K562 (cell line): ENCODE measurements at regions not wholly inside any gene's neighbourhood (a gene's known extent, or its start where the extent isn't known, plus 50 kb on each side); places are given as distances from the start of the nearest gene placed in this dataset.

Experiments used
- ATAC-seq: fragments of 200-7000 bp; cut with Tn5 transposase; 3 replicates; pipeline ENCODE4 v1.9.1; 2020; ENCODE audit warnings: moderate library complexity
- BruUV-seq: library from RNA; stranded (reverse); fragments of 400-500 nt; replicated peaks from 2 replicates; lab custom pipeline; 2021; lab: Mats Ljungman, UMichigan
- CTCF ChIA-PET: fragments of 300-600 bp; formaldehyde crosslinking; extraction: SDS; loops from one replicate; lab custom pipeline; 2021; ENCODE audit warnings: low intra/inter-chr PET ratio; lab: Yijun Ruan, JAX
- POLR2A ChIA-PET: fragments of 300-600, 350-650 bp; sonication (Branson Sonifier 250); formaldehyde crosslinking; extraction: SDS; loops from one replicate; lab custom pipeline; 2021; ENCODE audit warnings: antibody characterized with exemption, inconsistent platforms; lab: Yijun Ruan, JAX
- DNase-seq, 4 experiments: peaks; one replicate each; pipeline versions ENCODE4 v3.0.0 to v3.0.0-alpha.2; 2011 to 2018; ENCODE audit warnings: low spot score in 3 of 4, mixed read lengths in 3 of 4; ENCODE audit errors: extremely low read depth in 1 of 4
- FAIRE-seq: peaks from 2 replicates; lab custom pipeline; 2011; peaks lifted over from hg19 to GRCh38; lab: Jason Lieb, UNC
- H2AFZ ChIP-seq: 2 replicates; pipeline ENCODE4 v1.6.0; 2011; ENCODE audit warnings: low read depth, low read length, control low read depth, inconsistent platforms
- H3K27ac ChIP-seq: fragments of 200-600 bp; 3 replicates; pipeline ENCODE4 v1.8.0; 2011; ENCODE audit warnings: low read depth, mild to moderate bottlenecking, control low read depth, inconsistent platforms, low read length, moderate library complexity, mixed read lengths; ENCODE audit errors: extremely low read depth
- H3K27me3 ChIP-seq, 2 experiments: fragments of 300-600 bp in 1 of 2; 2 replicates in 1 of 2; 3 replicates in 1 of 2; pipeline versions ENCODE4 v1.6.0 to v1.8.0; 2011; ENCODE audit warnings: inconsistent platforms in 2 of 2, low read length in 2 of 2, mild to moderate bottlenecking in 1 of 2, mixed read lengths in 1 of 2, moderate library complexity in 1 of 2; ENCODE audit not compliant: control insufficient read depth in 2 of 2, insufficient read depth in 2 of 2
- H3K36me3 ChIP-seq: fragments of 300-600 bp; 3 replicates; pipeline ENCODE4 v1.8.0; 2011; ENCODE audit warnings: mild to moderate bottlenecking, low read length, inconsistent platforms; ENCODE audit not compliant: control insufficient read depth, insufficient read depth
- H3K4me1 ChIP-seq, 2 experiments: fragments of 200-600 bp in 1 of 2; replicated peaks in 1 of 2; 2 replicates in 1 of 2; 3 replicates in 1 of 2; pipeline versions ENCODE4 v1.5.1 to v1.8.0; 2011; ENCODE audit warnings: inconsistent platforms in 2 of 2, low read length in 2 of 2, mild to moderate bottlenecking in 1 of 2, mixed read lengths in 1 of 2, moderate library complexity in 1 of 2; ENCODE audit not compliant: control insufficient read depth in 2 of 2, insufficient read depth in 2 of 2
- H3K4me2 ChIP-seq: 2 replicates; pipeline ENCODE4 v1.6.1; 2011; ENCODE audit warnings: low read length, control low read depth, inconsistent platforms, mixed read lengths; ENCODE audit not compliant: insufficient read depth
- H3K4me3 ChIP-seq: fragments of 200-600 bp; sonication (generic), shearing (Covaris generic); 2 replicates; pipeline ENCODE4 v1.5.1; 2016; ENCODE audit warnings: control low read depth, inconsistent platforms
- H3K79me2 ChIP-seq: fragments of 200-600 bp; 3 replicates; pipeline ENCODE4 v1.8.0; 2011; ENCODE audit warnings: low read length, inconsistent platforms; ENCODE audit not compliant: control insufficient read depth, insufficient read depth
- H3K9ac ChIP-seq, 2 experiments: 2 replicates each; pipeline versions ENCODE4 v1.6.0 to v1.6.1; 2011; ENCODE audit warnings: low read depth in 2 of 2, low read length in 2 of 2, control low read depth in 1 of 2, inconsistent platforms in 1 of 2, mild to moderate bottlenecking in 1 of 2, mixed read lengths in 1 of 2; ENCODE audit not compliant: insufficient read depth in 1 of 2
- H3K9me1 ChIP-seq: one replicate; pipeline ENCODE4 v1.6.0; 2011; ENCODE audit warnings: inconsistent platforms, mild to moderate bottlenecking, low read length, moderate library complexity; ENCODE audit not compliant: control insufficient read depth, insufficient read depth
- H3K9me3 ChIP-seq: replicated peaks from 2 replicates; pipeline ENCODE4 v1.5.1; 2011; ENCODE audit warnings: low read depth, low read length, inconsistent platforms; ENCODE audit not compliant: control insufficient read depth, insufficient read depth
- H4K20me1 ChIP-seq: replicated peaks from 2 replicates; pipeline ENCODE4 v1.6.1; 2011; ENCODE audit warnings: low read length, inconsistent platforms, mixed read lengths; ENCODE audit not compliant: control insufficient read depth, insufficient read depth
- CEBPB ChIP-seq: fragments of 450-650 bp; IDR thresholded peaks from 2 replicates; pipeline ENCODE4 v1.6.1; 2016; ENCODE audit warnings: missing genetic modification characterization, missing compliant biosample characterization
- EHMT2 ChIP-seq: fragments of 450-650 bp; IDR thresholded peaks from 2 replicates; pipeline ENCODE4 v1.6.1; 2018; ENCODE audit warnings: antibody characterized with exemption
- GTF2B ChIP-seq: IDR thresholded peaks from 2 replicates; pipeline ENCODE4 v1.6.1; 2011; ENCODE audit not compliant: insufficient read length; ENCODE audit errors: extremely low read depth
- HDAC1 ChIP-seq, 2 experiments: fragments of 450-650 bp; IDR thresholded peaks; 2 replicates each; pipeline ENCODE4 v1.6.1; 2016 to 2017; ENCODE audit warnings: inconsistent platforms in 1 of 2, mild to moderate bottlenecking in 1 of 2, moderate library complexity in 1 of 2
- HES1 ChIP-seq: fragments of 450-650 bp; IDR thresholded peaks from 2 replicates; pipeline ENCODE4 v1.6.1; 2016; ENCODE audit warnings: low read depth, mild to moderate bottlenecking, moderate library complexity
- ILF3 ChIP-seq: fragments of 450-650 bp; IDR thresholded peaks from 2 replicates; pipeline ENCODE4 v1.6.1; 2018; ENCODE audit warnings: antibody characterized with exemption, mild to moderate bottlenecking, moderate library complexity, borderline replicate concordance
- MED1 ChIP-seq: sonication (generic); formaldehyde crosslinking; IDR thresholded peaks from 2 replicates; pipeline ENCODE4 v1.8.1; 2023; ENCODE audit warnings: missing genetic modification reagents, borderline replicate concordance
- NCOR1 ChIP-seq: fragments of 450-650 bp; IDR thresholded peaks from 2 replicates; pipeline ENCODE4 v1.6.1; 2016; ENCODE audit warnings: mild to moderate bottlenecking, moderate library complexity
- RHOXF2B ChIP-seq: fragments of 250-450 bp; sonication (Bioruptor Pico); conservative IDR thresholded peaks from 2 replicates; pipeline ENCODE4 v1.5.1; 2021
- RUNX1 ChIP-seq: sonication (generic); IDR thresholded peaks from 2 replicates; pipeline ENCODE4 v1.6.1; 2016; ENCODE audit warnings: antibody characterized with exemption, low read depth
- STAG1 ChIP-seq: sonication (generic); formaldehyde crosslinking; IDR thresholded peaks from 2 replicates; pipeline ENCODE4 v1.5.0; 2020; ENCODE audit warnings: missing genetic modification reagents, borderline replicate concordance
- STAT5B ChIP-seq: fragments of 250-450 bp; sonication (Bioruptor Pico); IDR thresholded peaks from 2 replicates; pipeline ENCODE4 v1.8.0; 2021; ENCODE audit warnings: mild to moderate bottlenecking, inconsistent platforms
- ZNF347 ChIP-seq: fragments of 450-650 bp; formaldehyde crosslinking; IDR thresholded peaks from 2 replicates; pipeline ENCODE4 v1.4.0; 2020; ENCODE audit warnings: low read depth, mild to moderate bottlenecking, moderate library complexity
- WGBS: fragments of 100-300 bp; shearing (Covaris generic); methylation state at CpG from one replicate; pipeline ENCODE4 v1.1.6; 2016; ENCODE audit warnings: low coverage, mixed read lengths; ENCODE audit not compliant: insufficient coverage; ENCODE audit errors: missing lambda C conversion rate; 5-methylcytosine and 5-hydroxymethylcytosine counted together
- in situ Hi-C: fragments of 300-500 bp; cut with MboI; formaldehyde crosslinking; loops from 4 replicates; pipeline ENCODE4 v1.15.0; 2018; ENCODE audit warnings: inconsistent platforms, mixed read lengths
- intact Hi-C: fragments of 100-400 bp; cut with micrococcal nuclease; formaldehyde crosslinking; loops from 2 replicates; pipeline ENCODE4 v1.14.2; 2022
- TF ChIP-seq, protein P1 (sequence below): fragments of 450-650 bp; IDR thresholded peaks from 2 replicates; pipeline ENCODE4 v1.6.1; 2016; ENCODE audit warnings: borderline replicate concordance

DNA sequence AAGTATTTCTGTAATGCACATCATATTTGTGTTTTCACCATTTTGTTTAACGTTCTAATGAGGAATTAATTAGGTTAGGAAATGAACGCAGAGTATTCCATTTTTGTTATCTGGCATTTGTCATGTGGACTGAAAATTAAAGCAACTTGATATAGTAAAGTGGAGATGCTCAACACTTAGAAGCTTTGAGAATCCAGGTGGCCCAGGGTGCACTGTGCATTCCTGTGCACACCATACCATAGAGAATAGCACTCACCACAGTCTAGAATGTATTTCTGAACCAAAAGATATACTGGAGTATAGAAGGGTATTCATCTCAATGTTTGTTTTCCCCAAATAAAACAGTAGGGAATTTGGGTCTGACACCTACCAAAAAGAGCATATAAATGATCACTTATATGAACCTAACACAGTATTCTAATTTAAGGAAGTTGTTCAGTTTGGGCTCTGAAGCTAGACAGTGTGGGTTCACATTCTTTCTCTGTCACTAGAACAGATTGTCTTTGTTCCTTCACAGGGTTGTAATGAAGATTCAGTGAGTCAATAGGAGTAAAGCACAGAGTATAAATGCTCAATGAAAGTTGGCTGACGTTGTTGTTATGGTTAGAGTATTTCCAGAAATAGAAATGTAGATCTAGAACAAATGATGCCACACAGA, 125.6 kb upstream of the DMRT1 start:
- POLR2A ChIA-PET, result no interaction called here
- H3K9me1 ChIP-seq, result no peaks in the 10 kb centered on the region
- H3K4me3 ChIP-seq, result no peak overlapping the region
- no peak for DNase-seq
- no peaks in the 10 kb centered on the region for H3K36me3 ChIP-seq
- H3K27ac ChIP-seq, result no peak overlapping the region
- BruUV-seq, result no TSS peak
- no peak for FAIRE-seq
- in situ Hi-C loops, result no loop called here
- peaks cover 2 to 23% of the 10 kb centered on the region in 2 experiments; a peak in 3 of 5 replicates for H3K27me3 ChIP-seq
- H3K4me1 ChIP-seq, result no peaks in the 10 kb centered on the region
- no peaks in the 10 kb centered on the region for H3K79me2 ChIP-seq
- H3K4me2 ChIP-seq, result no peak overlapping the region
- intact Hi-C loops, result no loop called here
- no peak overlapping the region for H2AFZ ChIP-seq
- CTCF ChIA-PET, result no interaction called here
- WGBS, result 0% methylated on average over 3 of the region's 3 CpGs
- H3K9me3 ChIP-seq, result no peaks in the 10 kb centered on the region
- no peak for ATAC-seq
- no peak for TF ChIP-seq STAT5B (CRISPR knock-in tag)
- no peak for TF ChIP-seq RHOXF2B (CRISPR knock-in tag)
- TF ChIP-seq GTF2B, result no peak
- TF ChIP-seq HDAC1 (IDR thresholded peaks at IDR 0.05), result no peak
- H4K20me1 ChIP-seq, result no peaks in the 10 kb centered on the region
- H3K9ac ChIP-seq, result no peak overlapping the region

- Histone ChIP-seq H3K4me2 (no peak overlapping the region), H3K4me1 (no peaks in the 10 kb centered on the region), H3K9me1 (no peaks in the 10 kb centered on the region), H3K27me3 (peaks cover 0 to 5% of the 10 kb centered on the region in 2 experiments; a peak in 2 of 5 replicates), H3K4me3 (no peak overlapping the region), H4K20me1 (no peaks in the 10 kb centered on the region), H3K9me3 (no peaks in the 10 kb centered on the region), H3K36me3 (no peaks in the 10 kb centered on the region), H3K79me2 (no peaks in the 10 kb centered on the region), H3K27ac (no peak overlapping the region), H2AFZ (no peak overlapping the region), H3K9ac (no peak overlapping the region)
- FAIRE-seq, result no peak
- intact Hi-C loops (no loop called here), in situ Hi-C loops (no loop called here)
- CTCF ChIA-PET, result no interaction called here
- no peak for ATAC-seq
- POLR2A ChIA-PET, result interaction anchor here (0.6 kb wide), 1 partner anchor 88 kb away, joined by 3 read pairs; no protein-coding TSS in a partner anchor
- no TSS peak for BruUV-seq
- DNase-seq, result no peak
- 0% methylated on average over 5 of the region's 5 CpGs for WGBS
- TF ChIP-seq, protein P1, sequence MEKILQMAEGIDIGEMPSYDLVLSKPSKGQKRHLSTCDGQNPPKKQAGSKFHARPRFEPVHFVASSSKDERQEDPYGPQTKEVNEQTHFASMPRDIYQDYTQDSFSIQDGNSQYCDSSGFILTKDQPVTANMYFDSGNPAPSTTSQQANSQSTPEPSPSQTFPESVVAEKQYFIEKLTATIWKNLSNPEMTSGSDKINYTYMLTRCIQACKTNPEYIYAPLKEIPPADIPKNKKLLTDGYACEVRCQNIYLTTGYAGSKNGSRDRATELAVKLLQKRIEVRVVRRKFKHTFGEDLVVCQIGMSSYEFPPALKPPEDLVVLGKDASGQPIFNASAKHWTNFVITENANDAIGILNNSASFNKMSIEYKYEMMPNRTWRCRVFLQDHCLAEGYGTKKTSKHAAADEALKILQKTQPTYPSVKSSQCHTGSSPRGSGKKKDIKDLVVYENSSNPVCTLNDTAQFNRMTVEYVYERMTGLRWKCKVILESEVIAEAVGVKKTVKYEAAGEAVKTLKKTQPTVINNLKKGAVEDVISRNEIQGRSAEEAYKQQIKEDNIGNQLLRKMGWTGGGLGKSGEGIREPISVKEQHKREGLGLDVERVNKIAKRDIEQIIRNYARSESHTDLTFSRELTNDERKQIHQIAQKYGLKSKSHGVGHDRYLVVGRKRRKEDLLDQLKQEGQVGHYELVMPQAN, result no peak
- TF ChIP-seq STAG1 (CRISPR knock-in tag) (no peak), MED1 (CRISPR knock-in tag) (no peak), HES1 (no peak), ZNF347 (CRISPR knock-in tag) (no peak), RUNX1 (no peak), NCOR1 (no peak), CEBPB (tag) (no peak), ILF3 (no peak), EHMT2 (no peak)
These were observed 123.8 kb upstream of the DMRT1 start for GRCh38 chr9:717722-718121.
